ENCODE measurements at regions not wholly inside any gene's neighbourhood (a gene's known extent, or its start where the extent isn't known, plus 50 kb on each side); places are given as distances from the start of the nearest gene placed in this dataset.

DNA sequence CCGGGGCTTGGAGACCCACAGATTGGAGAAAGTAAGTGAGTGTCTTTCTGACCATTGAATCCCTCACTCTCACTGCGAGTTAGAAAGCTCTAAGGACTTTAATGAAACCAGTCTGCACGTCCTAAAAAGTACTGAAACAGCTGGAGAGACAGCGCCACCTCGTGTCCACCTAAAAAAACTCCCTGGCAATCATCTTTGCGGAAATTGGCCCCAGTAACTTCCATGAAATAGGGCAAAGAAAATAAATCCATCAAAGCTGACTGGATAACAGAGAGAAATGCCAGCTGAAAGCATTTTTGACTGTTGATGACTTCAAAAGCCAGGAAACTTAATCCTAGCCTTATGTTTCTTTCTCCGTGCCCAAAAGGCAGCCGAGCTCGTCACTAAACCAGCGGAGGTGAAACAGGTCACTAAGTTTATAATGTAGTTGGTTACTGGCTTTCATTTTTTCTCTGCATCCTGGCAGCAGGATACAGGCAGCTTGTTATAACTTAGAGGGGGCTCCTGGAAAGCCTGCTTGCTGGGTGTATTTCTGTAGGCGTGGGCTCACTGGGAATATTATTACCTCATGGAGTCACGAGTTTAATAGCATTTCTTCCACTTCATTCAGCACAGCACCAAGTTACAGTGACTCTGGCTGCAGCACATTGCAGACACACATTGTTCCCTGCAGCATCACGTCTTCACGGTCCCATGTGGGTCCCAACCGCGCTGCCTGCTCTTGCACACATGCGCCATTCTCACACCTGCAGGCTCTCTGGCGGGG, 266.5 kb downstream of the HRH4 start:
- in situ Hi-C loops (cut with MboI; ENCODE audit: low sequenced_read_pairs): loop anchor here (25.0 kb wide), 1 partner anchor 365 kb away; no protein-coding TSS in a partner anchor

DNA sequence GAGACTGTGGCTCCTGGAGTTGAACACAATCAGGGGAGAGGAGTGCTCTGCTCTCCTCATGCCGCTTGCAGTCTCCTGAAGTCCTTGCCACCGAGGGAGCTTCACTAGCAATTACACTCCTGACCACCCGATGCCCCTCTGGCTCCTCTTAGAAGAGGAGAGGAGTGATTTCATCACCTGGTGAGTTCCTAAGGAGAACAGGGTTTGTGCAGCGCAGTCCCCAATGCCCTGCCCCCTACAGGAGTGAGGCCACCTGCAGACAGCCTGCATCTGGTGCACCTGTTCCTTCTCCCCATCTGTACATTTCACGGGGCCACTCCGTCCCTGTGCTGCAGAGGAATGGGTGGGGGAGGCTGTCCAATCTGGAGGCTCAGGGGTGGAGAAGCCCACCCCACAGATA, 267.2 kb downstream of the HRH4 start:
- in situ Hi-C loops (cut with MboI; ENCODE audit: low sequenced_read_pairs): loop anchor here (25.0 kb wide), 1 partner anchor 365 kb away; no protein-coding TSS in a partner anchor

GRCh38 chr18:24731158-24731557, 270.7 kb downstream of the HRH4 start:
- in situ Hi-C loops (cut with MboI; ENCODE audit: low sequenced_read_pairs): loop anchor here (10.0 to 25.0 kb wide), 2 partner anchors 136 to 369 kb away; no protein-coding TSS in a partner anchor

DNA sequence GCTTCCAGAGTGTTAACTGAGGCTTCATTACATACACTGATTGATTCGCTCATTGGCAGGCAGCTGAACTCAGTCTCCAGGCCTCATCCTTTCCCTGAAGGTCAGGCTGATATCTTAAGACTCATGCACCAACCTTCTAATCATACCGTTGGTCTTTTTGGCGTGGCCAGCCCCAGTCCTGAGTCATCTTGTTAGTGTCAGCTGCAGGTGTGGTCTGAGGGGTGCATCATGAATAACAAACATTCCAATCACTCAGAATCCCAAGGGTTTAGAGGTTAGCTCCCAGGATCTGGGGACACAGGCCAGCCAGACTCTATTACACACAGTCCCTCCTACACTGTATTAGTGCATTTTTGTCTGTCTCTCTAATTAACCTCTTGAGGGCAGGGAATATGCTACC, 271.5 kb downstream of the HRH4 start:
- in situ Hi-C loops (cut with MboI; ENCODE audit: low sequenced_read_pairs): loop anchor here (10.0 to 25.0 kb wide), 2 partner anchors 137 to 370 kb away; no protein-coding TSS in a partner anchor

DNA sequence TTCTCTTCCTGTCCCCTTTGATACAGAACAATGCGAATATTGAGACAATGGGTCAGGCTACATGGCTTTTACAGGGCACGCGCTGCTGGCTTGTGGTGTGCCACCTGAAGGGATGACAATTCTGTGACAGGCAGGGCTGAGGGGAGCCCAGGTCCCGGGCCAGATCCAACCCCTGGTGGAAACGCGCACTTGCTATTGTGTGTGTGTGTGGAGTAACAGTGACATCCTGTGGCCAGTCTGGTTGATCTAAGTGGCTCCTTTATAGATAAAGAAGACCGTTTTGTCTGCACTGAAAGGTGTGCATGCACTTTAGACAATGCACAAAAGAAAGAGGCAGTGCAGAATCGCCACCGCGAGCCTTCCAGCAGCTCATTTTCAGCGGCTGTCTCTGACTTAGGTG, 273.6 kb downstream of the HRH4 start:
- in situ Hi-C loops (cut with MboI; ENCODE audit: low sequenced_read_pairs): loop anchor here (10.0 to 25.0 kb wide), 2 partner anchors 139 to 372 kb away; no protein-coding TSS in a partner anchor

DNA sequence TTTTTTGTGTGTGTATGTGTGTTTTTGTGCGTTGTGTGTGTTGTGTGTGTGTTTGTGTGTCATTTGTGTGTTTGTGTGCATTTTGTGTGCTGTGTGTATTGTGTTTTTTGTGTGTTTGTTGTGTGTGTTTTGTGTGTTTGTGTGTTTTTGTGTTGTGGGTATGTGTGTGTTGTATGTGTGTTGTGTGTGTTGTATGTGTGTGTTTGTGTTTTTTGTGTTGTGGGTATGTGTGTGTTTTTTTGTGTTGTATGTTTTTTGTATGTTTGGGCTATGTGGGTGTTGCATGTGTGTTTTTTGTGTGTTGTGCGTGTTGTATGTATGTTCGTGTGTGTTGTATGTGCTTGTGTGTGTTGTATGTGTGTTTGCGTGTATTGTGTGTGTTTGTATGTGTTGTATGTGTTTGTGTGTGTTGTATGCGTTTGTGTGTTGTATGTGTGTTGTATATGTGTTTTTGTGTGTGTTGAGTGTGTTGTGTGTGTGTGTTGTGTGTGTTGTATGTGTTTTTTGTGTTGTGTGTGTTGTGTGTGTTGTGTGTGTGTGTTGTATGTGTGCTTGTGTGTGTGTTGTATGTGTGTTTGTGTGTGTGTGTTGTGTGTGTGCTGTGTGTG, 275.3 kb downstream of the HRH4 start:
- in situ Hi-C loops (cut with MboI; ENCODE audit: low sequenced_read_pairs): loop anchor here (10.0 to 25.0 kb wide), 2 partner anchors 141 to 373 kb away; no protein-coding TSS in a partner anchor

GRCh38 chr18:24736662-24737330, 276.4 kb downstream of the HRH4 start:
- in situ Hi-C loops (cut with MboI; ENCODE audit: low sequenced_read_pairs): loop anchor here (10.0 to 25.0 kb wide), 2 partner anchors 142 to 374 kb away; no protein-coding TSS in a partner anchor

DNA sequence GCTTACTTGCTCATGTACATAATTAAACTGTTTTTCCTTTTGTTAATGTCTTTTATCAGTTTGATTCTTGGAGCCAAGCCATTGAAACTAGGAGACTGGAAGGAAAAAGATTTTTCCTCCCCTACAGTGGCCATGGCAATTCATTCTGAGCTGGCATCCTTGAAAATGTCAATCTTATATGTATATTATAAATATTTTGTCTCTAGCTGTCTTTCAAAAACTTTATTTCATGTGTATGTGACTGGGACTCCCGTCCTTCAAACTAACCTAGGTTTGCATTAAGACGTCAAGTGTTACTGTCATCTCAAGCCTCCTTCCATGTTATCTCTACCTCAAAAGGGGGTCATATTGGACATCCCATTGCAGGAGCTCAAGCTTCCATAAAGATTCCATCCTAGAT, 280.4 kb downstream of the HRH4 start:
- in situ Hi-C loops (cut with MboI; ENCODE audit: low sequenced_read_pairs): loop anchor here (25.0 kb wide), 1 partner anchor 379 kb away; no protein-coding TSS in a partner anchor

- in situ Hi-C loops (cut with MboI; ENCODE audit: low sequenced_read_pairs): loop anchor here (25.0 kb wide), 1 partner anchor 379 kb away; no protein-coding TSS in a partner anchor
Observed at GRCh38 chr18:24741321-24741720, 280.9 kb downstream of the HRH4 start.

- in situ Hi-C loops (cut with MboI; ENCODE audit: low sequenced_read_pairs): loop anchor here (25.0 kb wide), 1 partner anchor 380 kb away; no protein-coding TSS in a partner anchor
Observed at GRCh38 chr18:24741965-24742724, 281.7 kb downstream of the HRH4 start.

DNA sequence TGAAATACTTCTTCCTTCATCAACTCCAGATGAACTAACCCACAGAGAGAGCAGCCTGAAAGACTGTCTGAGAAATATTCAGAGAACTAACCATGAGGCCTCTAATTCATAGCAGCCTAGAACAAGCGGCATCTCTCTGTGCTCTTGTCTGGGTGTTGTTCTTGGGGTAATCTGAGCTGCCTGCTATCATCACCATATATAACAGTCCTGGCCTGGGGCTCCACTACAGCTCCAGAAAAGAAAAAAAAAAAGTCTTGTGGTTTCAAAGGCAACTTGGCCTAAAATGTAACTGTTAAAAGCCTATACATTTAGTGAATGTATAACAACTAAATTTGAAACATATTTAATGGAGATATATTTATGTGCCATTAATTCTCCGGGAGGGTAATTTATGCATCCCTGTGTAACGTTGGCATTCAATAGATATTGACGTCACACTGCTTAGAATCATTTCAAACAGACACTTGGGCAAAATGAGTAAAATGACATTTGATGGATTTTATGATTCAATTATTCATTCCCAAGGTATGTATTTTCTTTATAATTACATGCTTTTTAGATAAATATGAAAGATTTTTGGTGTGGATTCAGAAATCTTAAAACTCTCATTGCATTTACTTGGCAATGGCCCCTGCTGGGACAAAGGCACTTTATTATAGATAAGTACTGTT, 294.3 kb downstream of the HRH4 start:
- in situ Hi-C loops (cut with MboI; ENCODE audit: low sequenced_read_pairs): no loop called here

- in situ Hi-C loops (cut with MboI; ENCODE audit: low sequenced_read_pairs): no loop called here
Observed at GRCh38 chr18:24756385-24756784, 295.9 kb downstream of the HRH4 start.

- in situ Hi-C loops (cut with MboI; ENCODE audit: low sequenced_read_pairs): no loop called here
Observed at GRCh38 chr18:24757134-24757533, 296.7 kb downstream of the HRH4 start.

- in situ Hi-C loops (cut with MboI; ENCODE audit: low sequenced_read_pairs): no loop called here
Observed at GRCh38 chr18:24761765-24762164, 301.3 kb downstream of the HRH4 start.

DNA sequence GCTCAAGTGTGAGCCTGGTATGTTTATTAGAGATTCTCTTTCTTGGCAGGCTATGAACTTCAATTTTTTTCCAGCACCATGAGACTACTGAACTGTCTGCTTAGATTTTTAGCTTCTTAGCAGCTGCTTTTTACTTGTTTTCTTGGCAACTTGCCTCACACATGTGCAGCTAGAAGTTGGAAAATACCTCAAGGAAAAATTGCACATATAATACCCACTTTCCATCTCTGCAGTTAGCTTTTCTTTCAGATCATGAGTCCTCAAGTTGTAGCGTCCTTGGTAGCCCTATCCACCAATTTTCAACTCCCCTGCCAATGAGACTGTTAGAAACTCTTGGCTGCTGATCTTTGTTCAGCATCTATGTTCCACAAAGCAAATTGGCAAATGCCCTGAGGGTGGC, 302.1 kb downstream of the HRH4 start:
- in situ Hi-C loops (cut with MboI; ENCODE audit: low sequenced_read_pairs): no loop called here

DNA sequence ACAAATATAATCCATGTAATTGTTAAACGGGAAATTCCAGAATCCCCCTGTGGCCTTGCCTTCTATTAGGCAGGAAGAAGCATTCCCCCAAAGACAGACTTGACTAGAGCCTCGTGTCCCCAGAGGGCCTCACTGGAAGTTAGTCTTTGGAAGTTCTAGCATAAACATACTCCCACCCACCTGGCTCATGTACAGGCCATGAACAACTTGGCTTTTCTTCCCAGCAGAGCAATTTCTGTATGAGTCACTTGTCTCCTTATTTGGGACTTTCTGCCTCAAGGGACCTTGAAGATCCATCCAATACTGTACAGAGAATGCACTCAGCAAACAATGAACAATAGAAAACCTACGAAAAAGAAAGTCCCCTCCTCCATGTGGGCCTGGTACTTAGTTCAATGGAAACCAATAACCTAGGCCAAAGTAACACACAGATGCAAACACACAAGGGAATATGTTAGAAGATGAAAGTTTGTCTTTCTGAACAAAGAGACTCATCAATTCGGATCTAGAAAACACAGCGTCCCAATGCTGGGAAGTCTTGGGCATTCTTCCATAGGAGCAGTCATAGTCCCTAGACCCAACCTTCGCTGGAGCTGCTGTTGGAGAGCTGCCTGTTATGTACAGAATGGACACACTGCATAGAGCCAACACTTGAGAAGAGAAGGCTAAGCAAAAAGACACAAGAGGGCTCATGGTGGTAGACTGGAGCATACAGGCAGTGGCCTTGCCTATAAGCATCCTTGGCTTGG, 303.5 kb downstream of the HRH4 start:
- in situ Hi-C loops (cut with MboI; ENCODE audit: low sequenced_read_pairs): no loop called here

GRCh38 chr18:24764766-24765165, 304.3 kb downstream of the HRH4 start:
- in situ Hi-C loops (cut with MboI; ENCODE audit: low sequenced_read_pairs): no loop called here

DNA sequence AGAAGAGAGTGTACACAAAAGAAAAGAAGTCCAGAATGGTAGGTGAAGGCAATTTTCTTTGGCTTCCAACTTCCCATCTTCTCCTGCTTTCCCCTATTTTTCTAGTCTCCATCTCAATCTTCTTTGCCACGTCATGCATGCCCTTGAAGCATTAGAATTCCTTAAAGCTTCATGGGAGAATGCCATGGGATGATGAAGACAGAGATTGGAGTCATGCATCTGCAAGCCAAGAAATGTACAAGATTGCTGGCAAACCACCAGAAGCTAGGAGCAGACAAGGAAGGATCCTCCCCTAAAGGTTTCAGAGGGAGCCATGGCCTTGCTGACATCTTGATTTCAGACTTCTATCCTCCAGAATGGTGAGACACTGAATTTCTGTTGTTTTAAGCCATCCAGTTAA, 305.9 kb downstream of the HRH4 start:
- in situ Hi-C loops (cut with MboI; ENCODE audit: low sequenced_read_pairs): no loop called here

- in situ Hi-C loops (cut with MboI; ENCODE audit: low sequenced_read_pairs): no loop called here
Observed at GRCh38 chr18:24770311-24771024, 310.0 kb downstream of the HRH4 start.

Measured in HL-60/S4 treated with retinoic acid at 250 ng/mL for 4 days and 3 days (cell line).